ENCODE measurements at regions not wholly inside any gene's neighbourhood (a gene's known extent, or its start where the extent isn't known, plus 50 kb on each side); places are given as distances from the start of the nearest gene placed in this dataset.
"Not testable (repeated sequence)": the region's sequence is repeated elsewhere in the genome, so short reads cannot be mapped to it uniquely, and the experiment has no call there.

DNA sequence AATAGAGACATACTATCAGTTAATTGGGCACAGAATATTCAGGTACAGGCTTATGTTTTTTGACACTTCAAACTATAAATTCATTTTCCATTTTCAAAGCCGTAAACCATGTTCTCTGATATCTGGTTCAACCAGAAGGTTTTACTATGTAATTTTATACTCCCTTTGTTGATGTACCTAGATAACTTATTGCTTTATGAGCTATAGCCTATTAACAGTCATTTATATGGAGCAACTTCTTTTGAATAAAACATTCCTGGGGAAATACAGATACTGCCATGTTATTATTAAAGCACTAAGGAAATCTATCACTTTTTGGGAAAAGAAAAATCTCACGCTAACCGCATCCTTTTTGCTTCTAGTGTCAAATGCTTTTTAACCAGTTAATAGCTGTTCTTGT is 505.6 kb downstream of the PYDC2 start:
- DNase-seq (ENCODE audit: low spot score): no peak
- no peaks in the 10 kb centered on the region for H3K27me3 Mint-ChIP-seq (ENCODE audit: low read depth)
- H3K27ac Mint-ChIP-seq: no peak overlapping the region
- H3K36me3 Mint-ChIP-seq (ENCODE audit: low read depth): no peaks in the 10 kb centered on the region
- H3K4me1 Mint-ChIP-seq (ENCODE audit: low read depth): no peaks in the 10 kb centered on the region
- no peaks in the 10 kb centered on the region for H3K9me3 Mint-ChIP-seq
- no peak overlapping the region for H3K4me3 Mint-ChIP-seq (ENCODE audit: low read depth)
- intact Hi-C loops (cut with micrococcal nuclease): no loop called here

DNA sequence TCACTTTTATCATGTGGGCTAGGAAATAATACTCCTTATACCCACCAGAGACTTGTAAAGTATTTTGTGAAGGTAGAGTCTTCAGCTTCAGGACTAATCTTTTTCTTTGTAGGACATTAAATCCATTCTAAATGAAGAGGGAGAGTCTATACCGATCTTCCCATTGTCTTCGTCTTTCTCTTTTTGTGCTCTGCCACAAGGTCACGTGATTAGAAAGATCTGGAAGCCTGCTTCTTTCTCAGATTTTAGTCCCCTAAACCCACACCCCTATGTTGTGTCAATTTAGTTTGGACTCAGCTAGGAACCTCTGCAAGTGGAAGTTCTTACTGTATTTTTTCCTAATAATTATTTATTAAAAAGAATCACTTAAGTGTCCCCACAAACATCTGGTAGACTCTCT is 507.3 kb downstream of the PYDC2 start:
- no peak for DNase-seq (ENCODE audit: low spot score)
- H3K9me3 Mint-ChIP-seq: no peaks in the 10 kb centered on the region
- intact Hi-C loops (cut with micrococcal nuclease): no loop called here
- H3K4me3 Mint-ChIP-seq (ENCODE audit: low read depth): no peak overlapping the region
- H3K27me3 Mint-ChIP-seq (ENCODE audit: low read depth): no peaks in the 10 kb centered on the region
- H3K36me3 Mint-ChIP-seq (ENCODE audit: low read depth): no peaks in the 10 kb centered on the region
- no peak overlapping the region for H3K27ac Mint-ChIP-seq
- no peaks in the 10 kb centered on the region for H3K4me1 Mint-ChIP-seq (ENCODE audit: low read depth)

DNA sequence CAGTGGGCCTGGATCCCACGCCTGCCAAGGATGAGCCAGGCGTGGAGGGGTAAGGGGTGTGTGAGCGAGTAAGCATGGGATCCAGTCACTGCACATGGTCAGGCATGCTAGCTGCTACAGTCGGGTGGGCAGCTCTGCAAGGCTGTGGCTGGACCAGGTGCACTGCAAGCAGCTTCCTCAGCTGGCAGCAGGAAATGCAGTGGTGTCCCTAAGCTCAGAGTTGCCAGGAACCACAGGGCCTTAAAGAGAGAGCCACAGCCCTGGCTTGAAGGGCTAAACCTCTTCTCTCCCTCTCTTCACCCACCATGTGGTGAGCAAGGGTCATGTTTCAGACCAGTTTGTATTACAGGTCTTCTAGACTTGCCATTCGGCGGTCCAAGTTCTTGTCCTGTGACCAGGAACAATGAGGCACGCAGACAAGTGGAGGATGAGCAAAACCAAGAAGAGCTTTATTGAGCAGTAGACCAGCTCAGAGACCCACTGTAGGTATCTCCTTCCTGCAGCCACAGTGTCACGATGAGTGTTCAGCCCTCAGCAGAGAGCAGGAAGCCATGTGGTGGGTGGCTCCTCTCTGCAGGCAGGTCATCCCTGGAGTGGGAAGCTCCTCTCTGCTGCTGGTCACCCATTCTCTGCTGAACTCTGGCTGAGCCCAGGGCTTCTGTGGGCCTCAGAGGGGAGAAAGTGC is 511.9 kb downstream of the PYDC2 start:
- H3K9me3 Mint-ChIP-seq: peaks cover 10% of the 10 kb centered on the region
- H3K36me3 Mint-ChIP-seq (ENCODE audit: low read depth): no peaks in the 10 kb centered on the region
- H3K27ac Mint-ChIP-seq: no peak overlapping the region
- intact Hi-C loops (cut with micrococcal nuclease): no loop called here
- no peaks in the 10 kb centered on the region for H3K27me3 Mint-ChIP-seq (ENCODE audit: low read depth)
- H3K4me3 Mint-ChIP-seq (ENCODE audit: low read depth): no peak overlapping the region
- no peaks in the 10 kb centered on the region for H3K4me1 Mint-ChIP-seq (ENCODE audit: low read depth)
- DNase-seq (ENCODE audit: low spot score): no peak

DNA sequence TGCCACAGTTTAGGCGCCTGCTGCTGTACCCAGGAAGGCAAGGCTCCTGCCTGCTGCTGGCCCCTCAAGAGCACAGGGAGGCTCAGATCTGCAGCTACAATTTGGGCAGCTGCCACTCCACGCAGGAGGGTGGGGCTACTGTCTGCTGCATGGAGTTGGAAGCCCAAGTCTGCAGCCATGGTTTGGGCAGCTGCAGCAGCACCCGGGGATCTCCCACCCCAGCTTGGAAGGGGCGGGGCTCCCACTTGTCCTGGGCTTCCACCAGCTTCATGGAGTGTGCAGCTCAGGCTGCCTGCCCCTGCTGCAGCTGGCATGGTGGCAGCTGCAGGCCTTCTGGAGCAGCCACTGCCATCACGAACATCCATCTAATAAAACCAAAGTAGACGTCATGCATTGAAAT is 512.9 kb downstream of the PYDC2 start:
- no peaks in the 10 kb centered on the region for H3K36me3 Mint-ChIP-seq (ENCODE audit: low read depth)
- H3K9me3 Mint-ChIP-seq: peaks cover 15% of the 10 kb centered on the region
- intact Hi-C loops (cut with micrococcal nuclease): no loop called here
- H3K27me3 Mint-ChIP-seq (ENCODE audit: low read depth): no peaks in the 10 kb centered on the region
- H3K4me3 Mint-ChIP-seq (ENCODE audit: low read depth): no peak overlapping the region
- no peak for DNase-seq (ENCODE audit: low spot score)
- H3K4me1 Mint-ChIP-seq (ENCODE audit: low read depth): no peaks in the 10 kb centered on the region
- H3K27ac Mint-ChIP-seq: no peak overlapping the region

DNA sequence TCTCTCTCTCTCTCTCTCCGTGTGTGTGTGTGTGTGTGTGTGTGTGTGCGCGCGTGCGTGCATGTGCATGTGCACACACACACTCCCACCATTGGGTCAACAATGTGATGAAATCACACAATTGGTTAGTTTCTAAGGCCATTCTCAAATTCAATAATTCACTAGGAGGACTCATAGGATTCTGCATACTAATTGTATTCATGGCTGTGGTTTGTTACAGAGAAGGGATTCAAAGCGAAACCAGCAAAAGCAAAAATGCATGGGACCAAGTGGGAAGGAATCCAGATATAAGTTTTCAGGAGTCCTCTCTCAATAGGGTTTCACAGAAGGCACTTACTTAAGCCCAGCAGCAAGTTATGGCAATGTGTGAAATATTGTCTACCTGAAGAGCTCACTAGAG is 515.0 kb downstream of the PYDC2 start:
- H3K27me3 Mint-ChIP-seq (ENCODE audit: low read depth): no peaks in the 10 kb centered on the region
- H3K4me1 Mint-ChIP-seq (ENCODE audit: low read depth): no peaks in the 10 kb centered on the region
- no peak overlapping the region for H3K27ac Mint-ChIP-seq
- no peak for DNase-seq (ENCODE audit: low spot score)
- intact Hi-C loops (cut with micrococcal nuclease): no loop called here
- peaks cover 21% of the 10 kb centered on the region for H3K9me3 Mint-ChIP-seq
- H3K36me3 Mint-ChIP-seq (ENCODE audit: low read depth): no peaks in the 10 kb centered on the region
- H3K4me3 Mint-ChIP-seq (ENCODE audit: low read depth): no peak overlapping the region

DNA sequence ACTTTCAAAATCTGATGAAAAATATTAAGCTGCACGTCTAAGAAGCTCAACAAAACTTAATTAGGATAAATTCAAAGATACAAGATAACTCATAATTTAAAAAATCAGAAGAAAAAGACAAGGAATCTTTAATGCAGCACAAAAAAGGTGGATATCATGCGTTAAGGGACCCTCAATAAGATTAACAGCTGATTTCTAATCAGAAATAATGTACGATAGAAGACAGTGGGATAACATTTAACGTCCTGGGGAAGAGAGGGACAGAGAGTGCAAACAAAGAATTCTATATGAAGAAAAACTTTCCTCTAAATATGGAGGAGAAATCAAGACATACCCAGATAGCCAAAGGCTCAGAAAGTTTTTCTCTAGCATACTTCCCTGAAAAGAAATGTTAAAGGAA is 519.5 kb downstream of the PYDC2 start:
- Mint-ChIP-seq H3K27me3 (ENCODE audit: low read depth) (no peaks in the 10 kb centered on the region), H3K4me3 (ENCODE audit: low read depth) (no peak overlapping the region), H3K4me1 (ENCODE audit: low read depth) (no peaks in the 10 kb centered on the region), H3K9me3 (peaks cover 25% of the 10 kb centered on the region), H3K27ac (no peak overlapping the region), H3K36me3 (ENCODE audit: low read depth) (no peaks in the 10 kb centered on the region)
- intact Hi-C loops (cut with micrococcal nuclease): no loop called here
- DNase-seq (ENCODE audit: low spot score): no peak

DNA sequence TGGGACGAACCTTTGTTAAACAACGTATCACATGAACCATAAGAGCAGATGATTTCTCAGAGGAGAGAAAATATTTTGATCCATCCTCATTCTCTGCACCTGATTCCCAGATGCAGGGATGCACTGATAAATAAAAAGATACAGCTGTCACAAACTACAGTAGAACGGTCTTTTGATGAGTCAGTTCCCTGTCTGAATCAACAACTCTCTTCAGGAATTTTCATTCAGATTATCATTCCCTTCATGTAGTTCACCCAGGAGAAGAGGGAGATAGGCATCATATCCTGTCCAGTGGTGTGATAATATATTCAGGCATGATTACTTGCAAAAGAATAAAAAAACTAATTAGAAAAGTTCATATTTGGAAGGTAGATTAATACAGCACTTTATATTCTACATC is 521.5 kb downstream of the PYDC2 start:
- DNase-seq (ENCODE audit: low spot score): no peak
- Mint-ChIP-seq H3K9me3 (peaks cover 20% of the 10 kb centered on the region), H3K36me3 (ENCODE audit: low read depth) (no peaks in the 10 kb centered on the region), H3K4me1 (ENCODE audit: low read depth) (no peaks in the 10 kb centered on the region), H3K27me3 (ENCODE audit: low read depth) (no peaks in the 10 kb centered on the region), H3K4me3 (ENCODE audit: low read depth) (no peak overlapping the region), H3K27ac (no peak overlapping the region)
- intact Hi-C loops (cut with micrococcal nuclease): no loop called here

DNA sequence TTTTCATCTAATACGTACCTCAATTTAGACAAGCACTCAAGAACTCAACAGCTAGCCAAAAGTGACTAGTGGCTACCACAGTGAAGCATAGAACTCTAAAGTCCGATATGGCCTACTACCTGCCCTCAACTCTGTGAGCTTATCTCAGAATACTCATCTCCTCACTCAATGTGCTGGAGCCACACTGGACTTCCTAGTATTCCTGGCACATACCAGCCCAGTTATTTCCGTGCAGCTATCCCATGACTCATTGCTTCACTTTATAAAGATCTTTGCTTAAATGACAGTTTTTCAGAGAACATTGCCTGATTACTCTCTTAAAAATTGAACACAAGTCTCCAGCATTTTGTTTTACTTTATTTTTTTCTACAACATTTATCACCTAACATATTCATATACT is 524.7 kb downstream of the PYDC2 start:
- H3K27me3 Mint-ChIP-seq (ENCODE audit: low read depth): no peaks in the 10 kb centered on the region
- DNase-seq (ENCODE audit: low spot score): no peak
- H3K9me3 Mint-ChIP-seq: peaks cover 16% of the 10 kb centered on the region
- no peak overlapping the region for H3K4me3 Mint-ChIP-seq (ENCODE audit: low read depth)
- no peaks in the 10 kb centered on the region for H3K4me1 Mint-ChIP-seq (ENCODE audit: low read depth)
- intact Hi-C loops (cut with micrococcal nuclease): no loop called here
- H3K27ac Mint-ChIP-seq: no peak overlapping the region
- no peaks in the 10 kb centered on the region for H3K36me3 Mint-ChIP-seq (ENCODE audit: low read depth)

DNA sequence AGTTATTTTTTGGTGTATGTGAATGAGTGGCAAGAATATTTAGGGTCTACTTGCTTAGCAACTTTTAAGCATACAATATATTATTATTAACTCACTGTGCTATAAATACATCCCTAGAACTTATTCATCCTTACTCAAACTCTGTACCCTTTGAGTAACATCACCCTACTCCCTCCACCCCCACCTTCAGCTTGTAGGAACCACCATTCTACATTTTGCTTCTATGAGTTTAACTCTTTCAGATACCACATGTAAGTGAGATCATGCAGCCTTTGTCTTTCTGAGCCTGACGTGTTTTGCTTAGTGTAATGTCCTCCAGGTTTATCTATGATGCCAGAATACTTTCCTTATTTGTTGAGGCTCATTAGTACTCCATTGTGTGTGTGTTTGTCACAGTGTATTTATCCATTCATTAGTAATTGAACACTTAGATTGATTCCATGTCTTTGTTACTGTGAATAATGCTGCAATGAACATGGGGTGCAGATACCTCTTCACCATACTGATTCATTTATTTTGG is 526.9 kb downstream of the PYDC2 start:
- DNase-seq (ENCODE audit: low spot score): no peak
- Mint-ChIP-seq H3K4me3 (ENCODE audit: low read depth) (no peak overlapping the region), H3K4me1 (ENCODE audit: low read depth) (no peaks in the 10 kb centered on the region), H3K27ac (no peak overlapping the region), H3K27me3 (ENCODE audit: low read depth) (no peaks in the 10 kb centered on the region), H3K36me3 (ENCODE audit: low read depth) (no peaks in the 10 kb centered on the region), H3K9me3 (peaks cover 19% of the 10 kb centered on the region)
- intact Hi-C loops (cut with micrococcal nuclease): no loop called here

DNA sequence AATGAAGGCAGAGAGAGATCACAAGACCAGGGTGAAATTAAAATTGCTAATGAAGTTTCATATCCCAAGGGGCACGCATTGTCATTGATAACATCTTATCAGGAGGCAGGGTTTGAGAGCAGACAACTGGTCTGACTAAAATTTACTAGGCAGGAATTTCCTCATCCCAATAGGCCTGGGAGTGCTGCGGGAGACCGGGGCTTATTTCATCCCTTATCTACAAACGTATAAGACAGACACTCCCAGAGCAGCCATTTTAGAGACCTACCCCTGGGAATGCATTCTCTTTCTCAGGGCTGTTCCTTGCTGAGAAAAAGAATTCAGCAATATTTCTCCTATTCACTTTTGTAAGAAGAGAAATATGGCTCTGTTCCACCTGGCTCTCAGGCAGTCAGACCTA is 533.0 kb downstream of the PYDC2 start:
- H3K27me3 Mint-ChIP-seq (ENCODE audit: low read depth); H3K27ac Mint-ChIP-seq; DNase-seq (ENCODE audit: low spot score); H3K36me3 Mint-ChIP-seq (ENCODE audit: low read depth); H3K4me3 Mint-ChIP-seq (ENCODE audit: low read depth); H3K4me1 Mint-ChIP-seq (ENCODE audit: low read depth); intact Hi-C loops (cut with micrococcal nuclease): not testable (repeated sequence)
- H3K9me3 Mint-ChIP-seq: peaks cover 52% of the 10 kb centered on the region

DNA sequence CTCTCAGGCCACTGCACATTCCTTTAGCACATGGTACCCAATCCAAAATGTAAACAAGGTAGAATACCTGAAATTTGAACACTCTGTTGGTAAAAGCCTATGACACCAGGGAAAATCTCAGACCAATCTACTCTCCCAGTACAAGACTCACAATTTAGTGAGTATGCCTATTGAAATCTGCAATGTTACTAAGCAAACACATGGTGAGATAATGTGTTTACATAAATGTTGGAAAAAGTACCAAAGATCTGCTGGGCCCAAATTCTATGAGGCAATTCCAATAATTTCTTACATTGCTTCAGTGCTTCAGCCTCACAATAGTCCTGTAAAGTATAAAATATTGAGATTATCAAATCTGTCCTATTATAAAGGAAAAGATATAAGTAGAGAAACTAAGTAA is 536.1 kb downstream of the PYDC2 start:
- DNase-seq (ENCODE audit: low spot score): no peak
- Mint-ChIP-seq H3K4me1 (ENCODE audit: low read depth) (no peaks in the 10 kb centered on the region), H3K27me3 (ENCODE audit: low read depth) (no peaks in the 10 kb centered on the region), H3K9me3 (peaks cover 44% of the 10 kb centered on the region), H3K4me3 (ENCODE audit: low read depth) (no peak overlapping the region), H3K36me3 (ENCODE audit: low read depth) (no peaks in the 10 kb centered on the region), H3K27ac (no peak overlapping the region)
- intact Hi-C loops (cut with micrococcal nuclease): no loop called here

DNA sequence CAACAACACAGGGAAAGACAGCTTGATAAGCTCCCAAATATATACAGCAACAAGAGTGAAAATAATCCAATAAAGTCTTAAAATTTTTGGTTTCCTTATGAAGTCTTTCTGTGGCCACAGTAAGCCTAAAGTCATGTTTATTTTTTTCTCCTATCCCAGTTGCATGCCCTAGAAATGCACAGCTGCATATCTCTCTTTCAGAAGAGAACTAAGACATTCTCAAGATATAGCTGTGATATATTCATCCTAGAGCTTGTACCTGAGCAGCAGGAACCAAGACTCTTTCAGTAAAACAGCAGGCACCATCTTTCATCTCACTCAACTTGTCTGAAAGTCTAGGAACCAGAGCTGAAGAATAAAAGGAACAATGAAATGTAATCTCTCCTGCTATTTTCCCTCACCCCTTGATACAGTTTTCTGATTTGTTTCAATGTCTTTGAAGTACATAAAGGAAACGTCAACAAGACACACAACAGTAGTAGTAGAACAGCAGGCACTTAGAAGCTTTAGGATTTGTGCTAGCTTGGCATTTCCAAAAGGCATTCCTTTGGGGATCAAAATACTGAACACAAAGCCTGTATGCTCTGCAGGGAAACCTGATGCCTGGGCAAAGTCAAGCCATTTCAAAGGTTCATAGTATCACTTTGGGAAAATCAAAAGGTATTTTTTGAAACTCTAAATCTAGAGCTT is 536.8 kb downstream of the PYDC2 start:
- H3K4me1 Mint-ChIP-seq (ENCODE audit: low read depth): no peaks in the 10 kb centered on the region
- no peak for DNase-seq (ENCODE audit: low spot score)
- no peak overlapping the region for H3K4me3 Mint-ChIP-seq (ENCODE audit: low read depth)
- no peak overlapping the region for H3K27ac Mint-ChIP-seq
- peaks cover 41% of the 10 kb centered on the region for H3K9me3 Mint-ChIP-seq
- H3K36me3 Mint-ChIP-seq (ENCODE audit: low read depth): no peaks in the 10 kb centered on the region
- no peaks in the 10 kb centered on the region for H3K27me3 Mint-ChIP-seq (ENCODE audit: low read depth)
- intact Hi-C loops (cut with micrococcal nuclease): no loop called here

DNA sequence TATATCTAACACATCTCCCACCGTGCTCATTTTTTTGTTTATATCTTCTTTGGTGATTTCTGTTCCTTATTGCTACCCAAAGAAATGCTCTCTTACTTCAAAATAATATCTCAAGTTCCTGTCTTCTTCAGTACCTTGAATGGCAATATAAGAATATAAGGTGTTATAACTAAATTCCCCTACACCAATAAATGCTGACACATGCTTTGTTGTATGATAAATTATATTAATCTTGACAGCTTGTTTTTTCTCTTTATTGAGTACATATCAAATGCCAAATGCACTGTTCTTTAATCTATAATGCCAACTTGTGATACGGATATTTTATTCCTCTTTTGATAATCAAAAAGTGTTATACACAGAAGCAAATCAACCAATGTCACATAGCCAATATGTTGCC is 540.3 kb downstream of the PYDC2 start:
- intact Hi-C loops (cut with micrococcal nuclease): no loop called here
- no peaks in the 10 kb centered on the region for H3K36me3 Mint-ChIP-seq (ENCODE audit: low read depth)
- H3K4me3 Mint-ChIP-seq (ENCODE audit: low read depth): no peak overlapping the region
- H3K27me3 Mint-ChIP-seq (ENCODE audit: low read depth): no peaks in the 10 kb centered on the region
- peaks cover 14% of the 10 kb centered on the region for H3K9me3 Mint-ChIP-seq
- H3K4me1 Mint-ChIP-seq (ENCODE audit: low read depth): no peaks in the 10 kb centered on the region
- no peak for DNase-seq (ENCODE audit: low spot score)
- H3K27ac Mint-ChIP-seq: no peak overlapping the region
